Brain pericyte (primary cell): ENCODE measurements at regions not wholly inside any gene's neighbourhood (a gene's known extent, or its start where the extent isn't known, plus 50 kb on each side); places are given as distances from the start of the nearest gene placed in this dataset.

Experiments used
- DNase-seq: peaks from one replicate; pipeline ENCODE4 v3.0.0-alpha.2; 2012; ENCODE audit warnings: low read depth, low spot score

- no peak for DNase-seq
Measured at GRCh38 chr2:12203528-12203927, 457.1 kb downstream of the LPIN1 start.

- no peak for DNase-seq
Measured at GRCh38 chr2:12205086-12205485, 458.7 kb downstream of the LPIN1 start.

GRCh38 chr2:12207491-12207890 is 461.1 kb downstream of the LPIN1 start:
- DNase-seq: no peak

GRCh38 chr2:12210016-12210933 is 463.8 kb downstream of the LPIN1 start:
- DNase-seq: no peak

GRCh38 chr2:12211326-12212175 is 465.1 kb downstream of the LPIN1 start:
- no peak for DNase-seq

GRCh38 chr2:12212841-12213597 is 466.6 kb downstream of the LPIN1 start:
- no peak for DNase-seq

- DNase-seq: no peak
Measured at GRCh38 chr2:12217175-12217574, 470.7 kb downstream of the LPIN1 start.

- DNase-seq: no peak
Measured at GRCh38 chr2:12219761-12220160, 473.3 kb downstream of the LPIN1 start.

GRCh38 chr2:12221584-12221983 is 475.2 kb downstream of the LPIN1 start:
- DNase-seq: no peak

GRCh38 chr2:12222554-12222953 is 476.1 kb downstream of the LPIN1 start:
- DNase-seq: no peak

- DNase-seq: no peak
Measured at GRCh38 chr2:12223732-12224131, 477.3 kb downstream of the LPIN1 start.

- DNase-seq: no peak
Measured at GRCh38 chr2:12226653-12227052, 480.2 kb downstream of the LPIN1 start.

GRCh38 chr2:12227941-12228608 is 481.6 kb downstream of the LPIN1 start:
- no peak for DNase-seq

GRCh38 chr2:12231288-12231687 is 484.9 kb downstream of the LPIN1 start:
- DNase-seq: no peak

- no peak for DNase-seq
Measured at GRCh38 chr2:12232876-12233275, 483.9 kb upstream of the TRIB2 start.

- no peak for DNase-seq
Measured at GRCh38 chr2:12236136-12236844, 480.4 kb upstream of the TRIB2 start.

GRCh38 chr2:12240206-12240605 is 476.5 kb upstream of the TRIB2 start:
- DNase-seq: no peak

GRCh38 chr2:12243381-12243780 is 473.4 kb upstream of the TRIB2 start:
- no peak for DNase-seq

- DNase-seq: no peak
Measured at GRCh38 chr2:12244070-12244469, 472.7 kb upstream of the TRIB2 start.

GRCh38 chr2:12251121-12251520 is 465.6 kb upstream of the TRIB2 start:
- peak; percentile 22 for DNase-seq

- DNase-seq: no peak
Measured at GRCh38 chr2:12251749-12252148, 465.0 kb upstream of the TRIB2 start.
